ENCODE measurements at regions not wholly inside any gene's neighbourhood (a gene's known extent, or its start where the extent isn't known, plus 50 kb on each side); places are given as distances from the start of the nearest gene placed in this dataset.

DNA sequence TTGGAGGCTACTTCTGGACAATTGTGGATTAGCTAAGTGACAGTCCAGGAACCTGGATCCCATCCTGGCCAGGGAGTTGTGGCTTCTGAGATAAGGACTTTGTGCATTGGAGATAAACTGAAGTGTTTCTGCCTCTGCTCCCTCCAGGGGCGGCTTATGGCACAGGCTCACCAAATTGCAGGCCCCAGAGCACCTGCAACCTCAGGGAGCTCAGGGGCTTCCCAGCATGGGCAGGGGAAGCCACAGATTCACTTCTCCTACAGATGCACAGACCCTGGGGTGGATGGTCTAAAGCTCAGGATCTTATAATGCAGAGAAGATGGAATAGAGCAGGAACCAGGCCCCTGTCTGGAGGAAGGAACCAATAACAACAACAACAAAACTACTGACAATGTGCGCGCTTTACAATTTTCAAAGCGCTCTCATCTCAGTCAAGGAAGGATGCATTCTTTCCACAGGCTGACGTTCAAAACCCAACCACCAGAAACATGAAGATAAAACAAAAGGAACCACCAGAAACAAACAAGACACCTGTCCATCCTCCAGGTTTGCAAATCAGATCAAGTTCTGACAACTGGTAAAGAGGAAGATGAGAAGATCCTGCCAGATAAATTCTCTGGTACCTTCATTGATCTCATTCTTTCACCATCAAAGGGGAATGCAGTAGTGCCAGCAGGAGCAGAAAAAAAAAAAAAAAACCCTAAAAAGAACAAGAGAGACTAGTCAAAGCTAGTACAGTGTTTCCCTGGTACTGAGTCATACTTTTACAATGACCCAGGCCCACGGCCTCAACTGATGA lies 121.0 kb upstream of the IRF2BP2 start:
- TF ChIP-seq, protein P1, sequence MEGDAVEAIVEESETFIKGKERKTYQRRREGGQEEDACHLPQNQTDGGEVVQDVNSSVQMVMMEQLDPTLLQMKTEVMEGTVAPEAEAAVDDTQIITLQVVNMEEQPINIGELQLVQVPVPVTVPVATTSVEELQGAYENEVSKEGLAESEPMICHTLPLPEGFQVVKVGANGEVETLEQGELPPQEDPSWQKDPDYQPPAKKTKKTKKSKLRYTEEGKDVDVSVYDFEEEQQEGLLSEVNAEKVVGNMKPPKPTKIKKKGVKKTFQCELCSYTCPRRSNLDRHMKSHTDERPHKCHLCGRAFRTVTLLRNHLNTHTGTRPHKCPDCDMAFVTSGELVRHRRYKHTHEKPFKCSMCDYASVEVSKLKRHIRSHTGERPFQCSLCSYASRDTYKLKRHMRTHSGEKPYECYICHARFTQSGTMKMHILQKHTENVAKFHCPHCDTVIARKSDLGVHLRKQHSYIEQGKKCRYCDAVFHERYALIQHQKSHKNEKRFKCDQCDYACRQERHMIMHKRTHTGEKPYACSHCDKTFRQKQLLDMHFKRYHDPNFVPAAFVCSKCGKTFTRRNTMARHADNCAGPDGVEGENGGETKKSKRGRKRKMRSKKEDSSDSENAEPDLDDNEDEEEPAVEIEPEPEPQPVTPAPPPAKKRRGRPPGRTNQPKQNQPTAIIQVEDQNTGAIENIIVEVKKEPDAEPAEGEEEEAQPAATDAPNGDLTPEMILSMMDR (conservative IDR thresholded peaks at IDR 0.05; ENCODE audit: low read depth, low read length) = no peak
- DNase-seq (ENCODE audit: low read depth) = no peak
- H3K4me3 ChIP-seq (ENCODE audit: low read length) = no peak overlapping the region

DNA sequence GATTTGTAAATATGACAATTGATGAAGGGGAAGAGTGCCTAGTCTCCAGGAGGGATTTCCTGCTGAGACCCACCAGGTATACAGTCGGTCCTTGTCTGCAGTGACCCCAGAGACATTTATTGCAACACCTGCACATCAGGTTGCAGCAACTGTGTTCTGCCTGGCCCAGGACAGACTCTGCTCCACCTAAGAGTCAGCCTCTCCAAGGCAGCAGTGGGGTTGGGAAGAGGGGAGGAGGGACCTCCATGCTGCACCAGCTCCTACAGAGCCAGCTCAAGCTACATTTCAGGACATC lies 120.4 kb upstream of the IRF2BP2 start:
- H3K4me3 ChIP-seq (ENCODE audit: low read length) = no peak overlapping the region
- TF ChIP-seq, protein P1 (conservative IDR thresholded peaks at IDR 0.05; ENCODE audit: low read depth, low read length) = no peak
- DNase-seq (ENCODE audit: low read depth) = no peak

DNA sequence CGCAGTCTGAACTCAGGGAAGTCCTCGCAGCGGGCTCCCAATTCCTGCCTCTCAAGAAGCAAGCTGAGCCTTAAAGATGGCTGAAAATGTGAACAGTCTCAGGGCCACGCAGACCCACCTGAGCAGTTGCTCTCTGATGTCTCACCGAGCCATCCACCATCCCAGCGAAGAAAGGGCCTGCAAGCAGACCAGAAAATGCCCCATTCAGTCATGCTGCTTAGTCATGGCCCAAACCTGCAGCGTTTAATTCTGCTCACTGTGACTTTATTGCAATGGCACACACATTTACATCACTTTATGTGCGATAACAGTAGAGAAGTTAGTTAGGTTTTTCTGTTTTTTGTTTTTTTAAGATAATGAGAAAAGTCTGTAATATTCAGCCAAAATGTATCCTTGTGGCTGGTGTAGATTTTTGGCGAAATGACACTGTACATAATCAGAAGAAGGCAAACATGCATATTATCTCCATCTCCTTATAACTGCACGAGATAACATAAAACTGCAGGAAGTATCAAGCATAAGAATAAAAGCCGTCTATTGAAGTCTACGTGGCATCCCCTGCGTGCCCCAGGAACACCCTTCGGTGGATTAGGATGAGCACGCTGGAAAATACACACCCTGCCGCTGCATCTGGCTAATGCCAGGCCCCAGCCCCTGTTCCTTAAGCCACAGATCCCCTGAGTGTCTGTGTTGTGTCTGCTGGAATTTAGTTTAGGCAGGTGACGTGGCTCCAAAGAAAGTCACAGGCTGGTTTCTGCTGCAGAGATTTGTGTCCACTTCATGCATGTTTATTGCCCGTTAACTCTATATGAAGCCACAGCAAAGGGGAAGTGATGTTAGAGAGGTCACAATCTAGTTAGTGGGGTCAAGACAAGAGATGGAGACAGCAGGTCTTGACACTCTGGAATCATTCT lies 119.8 kb upstream of the IRF2BP2 start:
- TF ChIP-seq, protein P1 (conservative IDR thresholded peaks at IDR 0.05; ENCODE audit: low read depth, low read length) = no peak
- no peak for DNase-seq (ENCODE audit: low read depth)
- H3K4me3 ChIP-seq (ENCODE audit: low read length) = no peak overlapping the region

DNA sequence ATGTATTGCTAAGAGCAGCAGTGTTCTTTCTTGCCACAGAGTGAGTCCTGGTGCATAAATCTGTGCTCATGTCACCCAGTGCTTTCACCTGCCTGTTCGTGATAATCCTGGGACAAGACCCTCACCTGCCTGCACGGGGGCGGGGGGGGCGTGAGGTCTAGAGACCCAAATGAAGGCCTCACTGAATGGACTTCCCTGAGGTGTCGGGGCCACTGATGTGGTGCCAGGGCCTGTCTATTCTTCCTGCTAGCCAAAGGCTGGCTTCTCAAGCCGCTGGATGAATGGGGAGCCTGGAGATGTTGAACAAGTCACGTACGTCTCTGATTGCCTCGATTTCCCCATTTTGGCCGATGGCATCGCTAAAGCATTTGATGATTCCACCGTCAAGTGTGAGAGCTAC lies 118.8 kb upstream of the IRF2BP2 start:
- TF ChIP-seq, protein P1 (conservative IDR thresholded peaks at IDR 0.05; ENCODE audit: low read depth, low read length) = no peak
- no peak overlapping the region for H3K4me3 ChIP-seq (ENCODE audit: low read length)
- DNase-seq (ENCODE audit: low read depth) = no peak

DNA sequence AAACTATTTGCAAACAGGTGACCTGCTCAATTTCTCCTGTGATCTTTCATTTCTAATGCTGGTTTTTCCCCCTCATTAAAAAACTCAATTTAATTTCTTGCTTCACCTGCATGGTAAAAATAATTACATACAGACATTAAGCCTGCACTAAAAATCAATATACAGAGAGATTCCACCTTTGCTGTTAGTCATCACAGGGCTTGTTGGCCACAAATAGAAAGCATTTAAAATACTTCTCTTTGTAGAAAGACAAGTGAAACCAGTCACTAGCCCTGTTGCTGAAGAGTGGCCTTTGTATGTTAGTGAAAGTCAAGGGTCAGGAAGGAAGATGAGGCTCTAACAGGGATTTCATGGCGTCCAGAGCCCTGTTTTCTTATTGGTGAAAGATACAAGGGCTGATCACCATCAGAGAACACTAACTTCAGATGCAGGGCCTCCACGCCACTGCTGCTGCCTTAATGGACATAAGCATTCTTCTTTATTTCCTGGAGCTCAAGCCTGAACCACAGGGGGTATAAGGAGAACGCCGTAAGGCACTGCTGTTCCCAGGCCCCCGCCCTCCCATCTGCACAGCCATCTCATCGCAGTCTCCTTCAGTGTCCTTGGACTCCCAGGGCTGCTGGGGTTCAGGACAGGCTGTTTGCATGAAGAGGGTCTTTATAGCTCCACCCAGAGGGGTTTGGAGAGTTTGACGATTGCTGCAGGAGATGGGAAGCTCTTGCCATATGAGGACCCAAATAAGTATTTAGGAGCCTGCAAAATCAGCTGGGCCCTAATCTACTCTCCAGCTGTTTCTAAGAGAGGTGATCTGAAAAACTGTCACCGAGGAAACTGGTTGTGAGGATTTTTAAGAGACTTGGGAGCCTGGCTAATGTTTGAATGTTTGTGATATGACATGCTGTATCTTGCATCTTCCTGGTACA lies 117.3 kb upstream of the IRF2BP2 start:
- DNase-seq (ENCODE audit: low read depth) = no peak
- TF ChIP-seq, protein P1 (conservative IDR thresholded peaks at IDR 0.05; ENCODE audit: low read depth, low read length) = no peak

DNA sequence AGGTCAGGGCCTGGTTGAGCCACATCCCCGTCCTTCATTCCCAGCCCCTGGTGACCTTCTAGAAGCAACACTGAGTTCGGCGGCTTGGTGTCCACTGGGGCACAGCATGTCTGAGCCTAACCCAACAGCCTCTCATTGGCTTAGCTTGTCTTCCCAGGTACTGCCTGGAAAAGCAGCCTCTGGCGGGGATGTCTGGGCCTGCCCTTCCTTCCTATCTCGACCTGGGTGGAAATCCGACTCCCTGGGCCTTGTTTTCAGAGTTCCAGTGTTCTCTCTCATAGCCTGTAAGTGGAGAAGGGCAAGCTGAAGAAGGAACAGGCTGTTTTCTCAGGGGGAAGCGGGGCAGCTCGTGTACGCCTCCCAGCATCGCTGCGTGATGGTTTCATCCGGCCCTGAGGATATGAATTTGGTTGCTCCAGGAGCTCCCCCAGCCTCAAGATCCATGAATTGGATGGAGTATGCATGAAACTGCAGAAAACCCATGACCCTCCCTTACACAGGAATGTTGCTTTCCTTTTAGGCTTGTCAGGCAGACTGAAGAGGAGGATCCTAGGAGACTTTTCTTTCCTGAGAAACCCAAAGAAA lies 116.5 kb upstream of the IRF2BP2 start:
- H3K4me3 ChIP-seq (ENCODE audit: low read length) = no peak overlapping the region
- DNase-seq (ENCODE audit: low read depth) = no peak
- TF ChIP-seq, protein P1 (conservative IDR thresholded peaks at IDR 0.05; ENCODE audit: low read depth, low read length) = no peak

More for the DNA sequence above, 117.3 kb upstream of the IRF2BP2 start:
- no peak overlapping the region for H3K4me3 ChIP-seq (ENCODE audit: low read length)

All from retinal pigment epithelial cell (primary cell).